ENCODE measurements at regions not wholly inside any gene's neighbourhood (a gene's known extent, or its start where the extent isn't known, plus 50 kb on each side); places are given as distances from the start of the nearest gene placed in this dataset.
A peak's percentile ranks its signal among the peaks of the same experiment; 100 is the strongest.

GRCh38 chr13:90526711-90527110 lies 820.8 kb upstream of the MIR17HG start:
- no peak for DNase-seq

GRCh38 chr13:90531744-90532143 lies 815.7 kb upstream of the MIR17HG start:
- no peak for DNase-seq

- DNase-seq = no peak
Observed at GRCh38 chr13:90532861-90533492, 814.5 kb upstream of the MIR17HG start.

GRCh38 chr13:90533866-90534265 lies 813.6 kb upstream of the MIR17HG start:
- DNase-seq = no peak

- DNase-seq = peak in 1 of 2 experiments; percentile 11
Observed at GRCh38 chr13:90534617-90535370, 812.7 kb upstream of the MIR17HG start.

GRCh38 chr13:90535421-90535820 lies 812.1 kb upstream of the MIR17HG start:
- DNase-seq = peak; percentile 13 to 60

- DNase-seq = no peak
Observed at GRCh38 chr13:90538063-90538462, 809.4 kb upstream of the MIR17HG start.

- DNase-seq = no peak
Observed at GRCh38 chr13:90541346-90541745, 806.1 kb upstream of the MIR17HG start.

- DNase-seq = no peak
Observed at GRCh38 chr13:90542959-90543505, 804.5 kb upstream of the MIR17HG start.

GRCh38 chr13:90545070-90545840 lies 802.2 kb upstream of the MIR17HG start:
- peak in 1 of 2 experiments; percentile 2 for DNase-seq

- no peak for DNase-seq
Observed at GRCh38 chr13:90547272-90547790, 800.2 kb upstream of the MIR17HG start.

- no peak for DNase-seq
Observed at GRCh38 chr13:90551253-90551652, 796.2 kb upstream of the MIR17HG start.

GRCh38 chr13:90552702-90553101 lies 794.8 kb upstream of the MIR17HG start:
- DNase-seq = no peak

GRCh38 chr13:90553159-90553558 lies 794.3 kb upstream of the MIR17HG start:
- DNase-seq = no peak

- no peak for DNase-seq
Observed at GRCh38 chr13:90557626-90558025, 789.9 kb upstream of the MIR17HG start.

- DNase-seq = no peak
Observed at GRCh38 chr13:90562443-90562842, 785.0 kb upstream of the MIR17HG start.

GRCh38 chr13:90564096-90564495 lies 783.4 kb upstream of the MIR17HG start:
- no peak for DNase-seq

- no peak for DNase-seq
Observed at GRCh38 chr13:90564566-90564965, 782.9 kb upstream of the MIR17HG start.

GRCh38 chr13:90565985-90566713 lies 781.3 kb upstream of the MIR17HG start:
- no peak for DNase-seq

GRCh38 chr13:90568165-90568564 lies 779.3 kb upstream of the MIR17HG start:
- DNase-seq = no peak

GRCh38 chr13:90576067-90576466 lies 771.4 kb upstream of the MIR17HG start:
- no peak for DNase-seq

- DNase-seq = no peak
Observed at GRCh38 chr13:90577726-90578125, 769.8 kb upstream of the MIR17HG start.

- DNase-seq = no peak
Observed at GRCh38 chr13:90585392-90585791, 762.1 kb upstream of the MIR17HG start.
